Ramos (cell line): ENCODE measurements at regions not wholly inside any gene's neighbourhood (a gene's known extent, or its start where the extent isn't known, plus 50 kb on each side); places are given as distances from the start of the nearest gene placed in this dataset.

Experiments
- in situ Hi-C: fragments of 300-500 bp; cut with MboI; formaldehyde crosslinking; loops from one replicate; pipeline ENCODE4 v1.14.3; 2022; ENCODE audit warnings: low sequenced_read_pairs; ENCODE audit not compliant: unreplicated experiment

DNA sequence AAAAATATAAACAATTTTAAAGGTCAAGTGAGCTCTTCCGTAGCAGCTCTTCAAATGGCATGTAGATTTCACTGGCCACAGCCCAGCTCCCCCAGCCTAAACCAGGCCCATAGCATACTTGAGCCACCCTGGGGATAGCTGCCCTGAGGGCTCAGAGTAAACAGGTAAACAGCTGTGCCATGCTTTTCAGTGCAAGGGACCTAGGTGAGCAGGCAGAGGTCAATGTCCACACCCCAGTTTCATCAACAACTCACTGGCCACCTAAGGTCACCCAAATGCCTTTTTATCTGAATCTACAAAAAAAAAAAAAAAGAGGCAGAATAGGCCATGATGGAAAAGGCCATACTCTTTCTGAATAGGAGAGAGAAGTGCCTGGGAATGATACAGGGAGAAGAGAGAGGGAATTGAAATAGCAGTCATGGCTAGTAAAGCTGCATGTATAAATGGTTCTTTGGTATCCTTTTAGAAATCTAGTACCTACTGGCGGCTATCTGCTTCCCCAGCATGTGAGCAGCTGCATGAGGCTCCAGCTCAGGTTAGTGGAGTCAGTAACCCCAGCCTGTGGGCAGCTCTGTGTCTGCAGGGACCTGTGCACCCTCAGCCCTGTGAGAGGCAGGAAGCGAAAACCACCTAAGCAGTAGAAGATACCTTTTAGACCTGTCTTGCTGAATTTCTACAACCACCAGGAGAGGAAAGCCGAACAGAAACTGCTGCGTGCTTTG lies 77.0 kb downstream of the FOXA2 start:
- in situ Hi-C loops: no loop called here

- in situ Hi-C loops: no loop called here
Observed at GRCh38 chr20:22506827-22507226, 77.5 kb downstream of the FOXA2 start.

GRCh38 chr20:22504829-22505377 lies 79.5 kb downstream of the FOXA2 start:
- in situ Hi-C loops: no loop called here

DNA sequence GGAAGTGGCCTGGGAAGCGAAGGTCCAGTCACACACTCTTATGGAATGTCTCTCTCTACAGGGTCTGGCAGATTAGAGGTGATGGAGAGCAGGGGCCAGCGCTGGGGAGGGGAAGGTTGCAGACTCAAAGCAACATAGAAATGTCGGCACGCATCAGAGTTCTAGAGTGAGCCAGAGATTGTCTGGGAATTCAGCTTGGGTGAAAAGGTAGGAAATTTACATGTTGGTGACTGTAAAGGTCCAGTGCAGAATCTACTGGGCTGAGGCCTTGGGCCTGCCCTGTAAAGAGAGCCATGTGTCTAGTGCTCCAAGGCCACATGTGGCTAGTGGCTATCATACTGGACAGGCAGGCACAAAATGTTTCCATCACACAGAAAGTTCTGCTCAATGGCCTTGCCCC lies 80.8 kb downstream of the FOXA2 start:
- in situ Hi-C loops: no loop called here

DNA sequence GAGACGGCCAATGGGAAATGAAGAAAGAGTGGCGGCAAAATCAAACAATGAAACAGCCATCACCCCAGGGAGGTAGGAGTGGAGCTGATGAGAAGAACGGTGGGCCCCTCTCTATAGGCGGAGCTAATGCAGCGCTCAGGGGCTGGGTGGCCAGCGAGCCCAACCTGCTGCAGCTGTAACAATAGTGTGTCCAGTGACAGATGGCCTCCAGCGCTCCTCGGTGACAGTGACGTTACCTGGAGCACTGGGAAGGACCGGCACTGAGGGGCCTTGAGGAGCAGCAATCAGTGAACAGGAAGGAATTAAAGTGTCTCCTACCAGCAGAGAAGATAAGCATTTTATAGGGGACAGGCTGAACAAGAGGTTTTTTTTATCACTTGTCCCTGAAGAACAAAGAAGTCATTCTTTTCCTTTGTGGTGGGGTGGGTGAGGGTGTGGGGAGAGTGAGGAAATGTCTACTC lies 81.6 kb downstream of the FOXA2 start:
- in situ Hi-C loops: no loop called here

- in situ Hi-C loops: no loop called here
Observed at GRCh38 chr20:22501566-22502344, 82.6 kb downstream of the FOXA2 start.

- in situ Hi-C loops: no loop called here
Observed at GRCh38 chr20:22501034-22501433, 83.3 kb downstream of the FOXA2 start.

- in situ Hi-C loops: no loop called here
Observed at GRCh38 chr20:22499515-22500166, 84.7 kb downstream of the FOXA2 start.

- in situ Hi-C loops: no loop called here
Observed at GRCh38 chr20:22496817-22497216, 87.6 kb downstream of the FOXA2 start.

GRCh38 chr20:22495789-22496188 lies 88.6 kb downstream of the FOXA2 start:
- in situ Hi-C loops: no loop called here

DNA sequence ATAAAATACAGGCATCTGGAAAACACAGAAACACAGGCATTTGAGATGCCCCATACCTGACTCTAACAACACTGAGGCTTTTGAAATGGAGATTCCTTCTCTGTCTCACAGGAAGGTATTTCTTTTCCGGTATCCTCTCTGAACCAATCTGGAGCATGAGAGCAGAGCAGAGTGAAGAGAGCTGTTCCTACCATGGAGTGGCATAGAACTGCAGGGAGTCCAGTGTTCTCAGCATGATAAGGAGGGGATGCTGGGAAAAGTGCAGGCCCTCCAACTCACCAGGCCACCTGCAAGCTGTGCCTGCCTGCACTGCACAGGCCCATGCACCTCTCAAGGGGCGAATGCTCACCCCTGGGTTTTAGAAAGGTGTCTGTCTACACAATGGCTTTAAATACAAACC lies 89.2 kb downstream of the FOXA2 start:
- in situ Hi-C loops: no loop called here

DNA sequence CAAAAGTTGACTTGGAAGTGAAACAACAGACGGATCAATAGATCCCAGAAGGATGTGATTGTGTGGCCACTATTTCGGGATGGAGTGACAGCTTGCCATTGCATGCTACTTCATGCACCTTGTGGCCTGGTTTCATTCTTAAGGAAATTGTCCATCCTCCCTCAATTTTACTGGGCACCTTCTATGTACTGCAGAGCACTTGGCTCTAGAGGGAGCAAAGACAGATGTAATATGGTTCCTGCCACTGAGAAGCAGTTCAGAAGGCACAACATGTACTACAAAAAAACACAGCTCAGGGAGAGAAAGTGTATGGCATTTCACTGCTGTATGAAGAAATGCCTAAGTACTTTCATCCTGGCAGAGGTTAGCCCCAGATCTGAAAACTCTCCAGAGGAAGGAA lies 91.9 kb downstream of the FOXA2 start:
- in situ Hi-C loops: no loop called here

GRCh38 chr20:22491194-22491505 lies 93.2 kb downstream of the FOXA2 start:
- in situ Hi-C loops: no loop called here

GRCh38 chr20:22490287-22491193 lies 93.8 kb downstream of the FOXA2 start:
- in situ Hi-C loops: no loop called here

- in situ Hi-C loops: no loop called here
Observed at GRCh38 chr20:22489626-22490286, 94.6 kb downstream of the FOXA2 start.

GRCh38 chr20:22480336-22480735 lies 104.0 kb downstream of the FOXA2 start:
- in situ Hi-C loops: no loop called here

- in situ Hi-C loops: no loop called here
Observed at GRCh38 chr20:22475662-22476061, 108.7 kb downstream of the FOXA2 start.

DNA sequence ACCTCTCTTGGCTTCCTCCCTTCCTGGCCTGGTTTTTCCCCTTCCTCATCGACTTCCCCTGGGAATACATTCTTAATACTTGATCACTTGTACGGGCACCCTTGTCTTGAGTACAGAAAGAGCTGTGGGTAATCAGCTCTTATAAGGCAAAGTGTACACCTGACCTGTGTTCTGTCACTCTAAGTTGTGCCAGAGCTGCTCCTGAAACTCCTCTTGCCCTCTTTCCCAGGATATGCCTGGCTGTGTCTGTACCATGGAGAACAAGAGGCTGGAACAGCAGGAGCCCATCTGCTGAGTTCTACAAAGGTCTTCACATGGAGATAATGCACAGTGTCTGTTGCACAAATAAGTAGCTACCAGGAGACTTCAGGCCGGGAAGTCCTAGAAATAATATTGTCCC lies 110.1 kb downstream of the FOXA2 start:
- in situ Hi-C loops: no loop called here

DNA sequence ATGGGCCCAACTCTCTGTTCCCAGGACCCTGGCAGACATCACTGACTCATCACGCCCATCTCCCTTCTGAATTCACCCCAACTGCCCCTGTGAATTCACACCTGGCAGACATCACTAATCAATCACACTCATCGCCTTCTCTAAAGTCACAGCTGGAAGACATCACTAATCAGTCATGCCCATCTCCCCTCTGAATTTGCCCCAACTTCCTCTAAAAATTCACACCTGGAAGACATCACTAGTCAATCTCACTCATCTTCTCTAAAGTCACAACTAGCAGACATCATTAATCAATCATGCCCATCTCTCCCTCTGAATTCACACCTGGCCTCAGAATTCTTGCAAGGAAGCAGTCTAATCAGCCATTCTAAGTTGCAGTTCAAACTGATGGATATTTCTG lies 111.1 kb downstream of the FOXA2 start:
- in situ Hi-C loops: no loop called here
